Liver (tissue), 8 donors: ENCODE measurements at regions not wholly inside any gene's neighbourhood (a gene's known extent, or its start where the extent isn't known, plus 50 kb on each side); places are given as distances from the start of the nearest gene placed in this dataset.

Experiments
- DNase-seq: peaks from one replicate; pipeline ENCODE4 v3.0.0-alpha.2; 2017; ENCODE audit warnings: low spot score
- H3K27ac ChIP-seq, 2 donors: one replicate each; pipeline ENCODE4 v1.7.0; 2013; ENCODE audit warnings: inconsistent platforms in 2 of 2, low read length in 2 of 2, control low read depth in 1 of 2, low read depth in 1 of 2, mild to moderate bottlenecking in 1 of 2
- H3K27me3 ChIP-seq, 4 donors: one replicate each; pipeline versions ENCODE4 v1.6.1 to v1.7.0; 2013; ENCODE audit warnings: low read length in 3 of 4, inconsistent platforms in 1 of 4, mild to moderate bottlenecking in 1 of 4, moderate library complexity in 1 of 4; ENCODE audit not compliant: control insufficient read depth in 4 of 4, insufficient read depth in 4 of 4
- H3K36me3 ChIP-seq, 4 donors: one replicate each; pipeline versions ENCODE4 v1.6.1 to v1.7.0; 2013; ENCODE audit warnings: low read length in 3 of 4, mild to moderate bottlenecking in 3 of 4, low read depth in 1 of 4, moderate library complexity in 1 of 4; ENCODE audit not compliant: control insufficient read depth in 4 of 4, insufficient read depth in 3 of 4
- H3K4me1 ChIP-seq, 4 donors: one replicate each; pipeline versions ENCODE4 v1.6.1 to v1.7.0; 2013; ENCODE audit warnings: low read length in 3 of 4, mild to moderate bottlenecking in 3 of 4, moderate library complexity in 1 of 4; ENCODE audit not compliant: control insufficient read depth in 4 of 4, insufficient read depth in 4 of 4
- H3K4me3 ChIP-seq, 3 donors: one replicate each; pipeline versions ENCODE4 v1.6.1 to v1.7.0; 2013; ENCODE audit warnings: low read length in 3 of 3, control low read depth in 1 of 3, low read depth in 1 of 3, mild to moderate bottlenecking in 1 of 3
- H3K9ac ChIP-seq, 2 donors: one replicate each; pipeline ENCODE4 v1.7.0; 2013; ENCODE audit warnings: low read length in 2 of 2, mild to moderate bottlenecking in 2 of 2, moderate library complexity in 2 of 2, control low read depth in 1 of 2, low read depth in 1 of 2
- H3K9me3 ChIP-seq, 4 donors: one replicate each; pipeline versions ENCODE4 v1.6.1 to v1.7.0; 2013; ENCODE audit warnings: low read length in 3 of 4; ENCODE audit not compliant: control insufficient read depth in 4 of 4
- EGR1 ChIP-seq, 2 donors: IDR thresholded peaks; 2 replicates each; pipeline ENCODE4 v1.6.1; 2016 to 2018; ENCODE audit warnings: antibody characterized with exemption in 2 of 2, low read depth in 2 of 2
- FOXA1 ChIP-seq: IDR thresholded peaks from 2 replicates; pipeline ENCODE4 v1.6.1; 2016; ENCODE audit warnings: antibody characterized with exemption
- FOXA2 ChIP-seq: IDR thresholded peaks from 2 replicates; pipeline ENCODE4 v1.6.1; 2016; ENCODE audit warnings: antibody characterized with exemption
- GABPA ChIP-seq, 2 donors: IDR thresholded peaks in 1 of 2; conservative IDR thresholded peaks in 1 of 2; 2 replicates each; pipeline ENCODE4 v1.6.1; 2016; ENCODE audit warnings: antibody characterized with exemption in 2 of 2, mild to moderate bottlenecking in 1 of 2, moderate library complexity in 1 of 2
- HNF4G ChIP-seq: IDR thresholded peaks from 2 replicates; pipeline ENCODE4 v1.6.1; 2016; ENCODE audit warnings: antibody characterized with exemption
- JUND ChIP-seq, 2 donors: IDR thresholded peaks; 2 replicates each; pipeline ENCODE4 v1.6.1; 2016; ENCODE audit warnings: antibody characterized with exemption in 2 of 2
- NR2F2 ChIP-seq: IDR thresholded peaks from 2 replicates; pipeline ENCODE4 v1.6.1; 2016; ENCODE audit warnings: antibody characterized with exemption
- RAD21 ChIP-seq, 2 donors: IDR thresholded peaks; 2 replicates each; pipeline ENCODE4 v1.6.1; 2016; ENCODE audit warnings: antibody characterized with exemption in 2 of 2, mild to moderate bottlenecking in 2 of 2
- RXRA ChIP-seq, 2 donors: IDR thresholded peaks; 2 replicates each; pipeline ENCODE4 v1.6.1; 2017 to 2018; ENCODE audit warnings: antibody characterized with exemption in 2 of 2, mild to moderate bottlenecking in 1 of 2
- SP1 ChIP-seq: IDR thresholded peaks from 2 replicates; pipeline ENCODE4 v1.6.1; 2018; ENCODE audit warnings: antibody characterized with exemption, mild to moderate bottlenecking
- TAF1 ChIP-seq: conservative IDR thresholded peaks from 2 replicates; pipeline ENCODE4 v1.6.1; 2016; ENCODE audit warnings: antibody characterized with exemption, mild to moderate bottlenecking
- YY1 ChIP-seq: IDR thresholded peaks from 2 replicates; pipeline ENCODE4 v1.6.1; 2016; ENCODE audit warnings: antibody characterized with exemption, mild to moderate bottlenecking
- WGBS: extraction: QIAGEN DNeasy Blood & Tissue Kit; methylation state at CpG from one replicate; pipeline ENCODE4 v1.1.7; 2013; 5-methylcytosine and 5-hydroxymethylcytosine counted together
- TF ChIP-seq, protein P1 (sequence below): IDR thresholded peaks from 2 replicates; pipeline ENCODE4 v1.6.1; 2016; ENCODE audit warnings: antibody characterized with exemption
- TF ChIP-seq, protein P2 (sequence below): IDR thresholded peaks from 2 replicates; pipeline ENCODE4 v1.6.1; 2016; ENCODE audit warnings: antibody characterized with exemption, mild to moderate bottlenecking
- TF ChIP-seq, protein P3 (sequence below): IDR thresholded peaks from 2 replicates; pipeline ENCODE4 v1.6.1; 2016; ENCODE audit warnings: antibody characterized with exemption
- TF ChIP-seq, protein P4 (sequence below): fragments of 150-350 bp; IDR thresholded peaks from 2 replicates; pipeline ENCODE4 v1.5.1; 2017; ENCODE audit warnings: improper control_type of control experiment, low read depth, low read length; ENCODE audit not compliant: missing input control
- TF ChIP-seq, protein P5 (sequence below): IDR thresholded peaks from 2 replicates; pipeline ENCODE4 v1.6.1; 2016; ENCODE audit warnings: antibody characterized with exemption
- donor health status: healthy.
- donor health status: healthy.
- donor health status: healthy.
- donor health status: healthy.
- donor health status: healthy.

DNA sequence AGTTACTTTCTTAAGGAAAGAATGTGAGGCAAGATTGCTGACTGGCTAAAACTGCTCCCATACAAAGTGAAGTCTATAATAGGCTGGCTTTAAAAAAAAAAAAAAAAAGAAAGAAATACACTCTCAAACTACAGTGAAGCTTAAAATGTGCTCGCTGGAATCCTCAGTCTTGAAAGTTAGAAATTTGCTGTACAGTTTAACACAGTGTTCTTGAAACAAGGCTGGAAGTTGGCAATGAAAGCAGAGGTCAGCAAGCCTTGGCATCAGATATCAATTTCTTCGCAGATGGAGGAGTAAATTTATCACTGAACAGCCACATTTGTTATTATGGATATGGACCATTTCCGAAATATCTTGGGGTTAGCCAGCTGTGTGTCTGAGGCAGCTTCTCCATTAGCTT is 392.9 kb downstream of the ZNF516 start:
- WGBS: 53% methylated on average over 3 of the region's 3 CpGs
- Histone ChIP-seq H3K4me3 (no peak overlapping the region), H3K9ac (no peak overlapping the region), H3K27ac (no peak overlapping the region), H3K9me3 (peaks cover 0 to 2% (median under 1%) of the 10 kb centered on the region in 4 donors), H3K4me1 (no peaks in the 10 kb centered on the region), H3K36me3 (no peaks in the 10 kb centered on the region), H3K27me3 (peaks cover 0 to 5% (median 1%) of the 10 kb centered on the region in 4 donors)
- no peak for DNase-seq
- TF ChIP-seq, protein P1, sequence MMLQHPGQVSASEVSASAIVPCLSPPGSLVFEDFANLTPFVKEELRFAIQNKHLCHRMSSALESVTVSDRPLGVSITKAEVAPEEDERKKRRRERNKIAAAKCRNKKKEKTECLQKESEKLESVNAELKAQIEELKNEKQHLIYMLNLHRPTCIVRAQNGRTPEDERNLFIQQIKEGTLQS: no peak
- TF ChIP-seq YY1: no peak

DNA sequence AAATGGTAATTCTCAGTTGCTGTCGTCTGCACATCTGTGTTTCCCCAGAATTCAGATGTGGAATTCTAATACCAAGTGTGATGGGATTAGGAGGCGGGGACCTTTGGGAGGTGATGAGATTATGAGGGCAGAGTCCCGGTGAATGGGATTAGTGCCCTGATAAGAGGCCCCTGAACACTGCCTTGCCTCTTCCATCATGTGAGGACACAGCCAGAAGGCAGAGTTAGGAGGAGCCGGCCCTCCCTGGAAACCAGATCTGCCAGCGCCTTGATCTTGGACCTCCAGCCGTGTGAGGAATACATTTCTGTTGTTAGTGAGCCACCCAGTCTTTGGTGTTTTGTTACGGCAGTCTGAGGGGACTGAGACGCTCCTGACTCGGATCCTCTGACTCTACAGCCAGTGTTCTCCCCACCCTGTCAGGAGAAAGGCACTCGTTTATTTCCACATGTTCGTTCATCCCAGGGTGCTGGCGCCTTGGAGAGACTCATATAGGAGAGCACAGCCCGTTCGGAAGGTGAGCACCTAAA is 395.0 kb downstream of the ZNF516 start:
- DNase-seq: no peak
- H3K27me3 ChIP-seq: peaks cover 0 to 5% (median 1%) of the 10 kb centered on the region in 4 donors

More for the DNA sequence above, 395.0 kb downstream of the ZNF516 start:
- Histone ChIP-seq H3K36me3 (no peaks in the 10 kb centered on the region), H3K4me1 (no peaks in the 10 kb centered on the region), H3K27ac (no peak overlapping the region), H3K4me3 (no peak overlapping the region), H3K9ac (no peak overlapping the region), H3K9me3 (peaks cover 0 to 2% (median under 1%) of the 10 kb centered on the region in 4 donors)
- TF ChIP-seq RXRA (IDR thresholded peaks at IDR 0.05): no peak
- TF ChIP-seq, protein P1: no peak
- TF ChIP-seq RAD21 (IDR thresholded peaks at IDR 0.05): no peak
- TF ChIP-seq, protein P2, sequence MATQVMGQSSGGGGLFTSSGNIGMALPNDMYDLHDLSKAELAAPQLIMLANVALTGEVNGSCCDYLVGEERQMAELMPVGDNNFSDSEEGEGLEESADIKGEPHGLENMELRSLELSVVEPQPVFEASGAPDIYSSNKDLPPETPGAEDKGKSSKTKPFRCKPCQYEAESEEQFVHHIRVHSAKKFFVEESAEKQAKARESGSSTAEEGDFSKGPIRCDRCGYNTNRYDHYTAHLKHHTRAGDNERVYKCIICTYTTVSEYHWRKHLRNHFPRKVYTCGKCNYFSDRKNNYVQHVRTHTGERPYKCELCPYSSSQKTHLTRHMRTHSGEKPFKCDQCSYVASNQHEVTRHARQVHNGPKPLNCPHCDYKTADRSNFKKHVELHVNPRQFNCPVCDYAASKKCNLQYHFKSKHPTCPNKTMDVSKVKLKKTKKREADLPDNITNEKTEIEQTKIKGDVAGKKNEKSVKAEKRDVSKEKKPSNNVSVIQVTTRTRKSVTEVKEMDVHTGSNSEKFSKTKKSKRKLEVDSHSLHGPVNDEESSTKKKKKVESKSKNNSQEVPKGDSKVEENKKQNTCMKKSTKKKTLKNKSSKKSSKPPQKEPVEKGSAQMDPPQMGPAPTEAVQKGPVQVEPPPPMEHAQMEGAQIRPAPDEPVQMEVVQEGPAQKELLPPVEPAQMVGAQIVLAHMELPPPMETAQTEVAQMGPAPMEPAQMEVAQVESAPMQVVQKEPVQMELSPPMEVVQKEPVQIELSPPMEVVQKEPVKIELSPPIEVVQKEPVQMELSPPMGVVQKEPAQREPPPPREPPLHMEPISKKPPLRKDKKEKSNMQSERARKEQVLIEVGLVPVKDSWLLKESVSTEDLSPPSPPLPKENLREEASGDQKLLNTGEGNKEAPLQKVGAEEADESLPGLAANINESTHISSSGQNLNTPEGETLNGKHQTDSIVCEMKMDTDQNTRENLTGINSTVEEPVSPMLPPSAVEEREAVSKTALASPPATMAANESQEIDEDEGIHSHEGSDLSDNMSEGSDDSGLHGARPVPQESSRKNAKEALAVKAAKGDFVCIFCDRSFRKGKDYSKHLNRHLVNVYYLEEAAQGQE: no peak
- TF ChIP-seq, protein P3, sequence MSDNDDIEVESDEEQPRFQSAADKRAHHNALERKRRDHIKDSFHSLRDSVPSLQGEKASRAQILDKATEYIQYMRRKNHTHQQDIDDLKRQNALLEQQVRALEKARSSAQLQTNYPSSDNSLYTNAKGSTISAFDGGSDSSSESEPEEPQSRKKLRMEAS: no peak
- TF ChIP-seq EGR1 (IDR thresholded peaks at IDR 0.05; ENCODE audit: low read depth in 2 of 2): no peak
- TF ChIP-seq YY1: no peak
- TF ChIP-seq, protein P4, sequence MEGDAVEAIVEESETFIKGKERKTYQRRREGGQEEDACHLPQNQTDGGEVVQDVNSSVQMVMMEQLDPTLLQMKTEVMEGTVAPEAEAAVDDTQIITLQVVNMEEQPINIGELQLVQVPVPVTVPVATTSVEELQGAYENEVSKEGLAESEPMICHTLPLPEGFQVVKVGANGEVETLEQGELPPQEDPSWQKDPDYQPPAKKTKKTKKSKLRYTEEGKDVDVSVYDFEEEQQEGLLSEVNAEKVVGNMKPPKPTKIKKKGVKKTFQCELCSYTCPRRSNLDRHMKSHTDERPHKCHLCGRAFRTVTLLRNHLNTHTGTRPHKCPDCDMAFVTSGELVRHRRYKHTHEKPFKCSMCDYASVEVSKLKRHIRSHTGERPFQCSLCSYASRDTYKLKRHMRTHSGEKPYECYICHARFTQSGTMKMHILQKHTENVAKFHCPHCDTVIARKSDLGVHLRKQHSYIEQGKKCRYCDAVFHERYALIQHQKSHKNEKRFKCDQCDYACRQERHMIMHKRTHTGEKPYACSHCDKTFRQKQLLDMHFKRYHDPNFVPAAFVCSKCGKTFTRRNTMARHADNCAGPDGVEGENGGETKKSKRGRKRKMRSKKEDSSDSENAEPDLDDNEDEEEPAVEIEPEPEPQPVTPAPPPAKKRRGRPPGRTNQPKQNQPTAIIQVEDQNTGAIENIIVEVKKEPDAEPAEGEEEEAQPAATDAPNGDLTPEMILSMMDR: no peak
- TF ChIP-seq SP1: no peak
- no peak for TF ChIP-seq GABPA (IDR thresholded peaks at IDR 0.05 in 1 of 2, conservative IDR thresholded peaks at IDR 0.05 in 1 of 2)
- no peak for TF ChIP-seq NR2F2
- TF ChIP-seq FOXA1: no peak
- TF ChIP-seq HNF4G: no peak
- no peak for TF ChIP-seq FOXA2
- TF ChIP-seq, protein P5, sequence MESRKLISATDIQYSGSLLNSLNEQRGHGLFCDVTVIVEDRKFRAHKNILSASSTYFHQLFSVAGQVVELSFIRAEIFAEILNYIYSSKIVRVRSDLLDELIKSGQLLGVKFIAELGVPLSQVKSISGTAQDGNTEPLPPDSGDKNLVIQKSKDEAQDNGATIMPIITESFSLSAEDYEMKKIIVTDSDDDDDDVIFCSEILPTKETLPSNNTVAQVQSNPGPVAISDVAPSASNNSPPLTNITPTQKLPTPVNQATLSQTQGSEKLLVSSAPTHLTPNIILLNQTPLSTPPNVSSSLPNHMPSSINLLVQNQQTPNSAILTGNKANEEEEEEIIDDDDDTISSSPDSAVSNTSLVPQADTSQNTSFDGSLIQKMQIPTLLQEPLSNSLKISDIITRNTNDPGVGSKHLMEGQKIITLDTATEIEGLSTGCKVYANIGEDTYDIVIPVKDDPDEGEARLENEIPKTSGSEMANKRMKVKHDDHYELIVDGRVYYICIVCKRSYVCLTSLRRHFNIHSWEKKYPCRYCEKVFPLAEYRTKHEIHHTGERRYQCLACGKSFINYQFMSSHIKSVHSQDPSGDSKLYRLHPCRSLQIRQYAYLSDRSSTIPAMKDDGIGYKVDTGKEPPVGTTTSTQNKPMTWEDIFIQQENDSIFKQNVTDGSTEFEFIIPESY: no peak
- no peak for TF ChIP-seq TAF1
- TF ChIP-seq JUND (IDR thresholded peaks at IDR 0.05): no peak
- WGBS: 69% methylated on average over 14 of the region's 14 CpGs
